Activated naive CD8-positive, alpha-beta T cell (primary cell): ENCODE measurements at regions not wholly inside any gene's neighbourhood (a gene's known extent, or its start where the extent isn't known, plus 50 kb on each side); places are given as distances from the start of the nearest gene placed in this dataset.
"Not testable (repeated sequence)": the region's sequence is repeated elsewhere in the genome, so short reads cannot be mapped to it uniquely, and the experiment has no call there.

ENCODE experiments used
- H3K27ac Mint-ChIP-seq: one replicate; pipeline ENCODE4 v1.8.0; 2021; ENCODE audit warnings: mixed read lengths
- H3K27me3 Mint-ChIP-seq: one replicate; pipeline ENCODE4 v1.8.0; 2021; ENCODE audit warnings: mixed read lengths
- H3K36me3 Mint-ChIP-seq: one replicate; pipeline ENCODE4 v1.8.0; 2021; ENCODE audit warnings: mixed read lengths
- H3K4me1 Mint-ChIP-seq: one replicate; pipeline ENCODE4 v1.8.0; 2021; ENCODE audit warnings: low read depth, mixed read lengths
- H3K4me3 Mint-ChIP-seq: one replicate; pipeline ENCODE4 v1.8.0; 2021; ENCODE audit warnings: mild to moderate bottlenecking, mixed read lengths
- H3K9me3 Mint-ChIP-seq: one replicate; pipeline ENCODE4 v1.8.0; 2021; ENCODE audit warnings: low read depth, mixed read lengths

- peaks cover 21% of the 10 kb centered on the region for H3K9me3 Mint-ChIP-seq
- H3K27me3 Mint-ChIP-seq: no peaks in the 10 kb centered on the region
- no peak overlapping the region for H3K4me3 Mint-ChIP-seq
- no peaks in the 10 kb centered on the region for H3K4me1 Mint-ChIP-seq
- H3K27ac Mint-ChIP-seq: no peak overlapping the region
- H3K36me3 Mint-ChIP-seq: no peaks in the 10 kb centered on the region
These were observed 491.6 kb upstream of the AADAT start for GRCh38 chr4:170581322-170581721.

- Mint-ChIP-seq H3K4me1 (no peaks in the 10 kb centered on the region), H3K27ac (no peak overlapping the region), H3K9me3 (peaks cover 21% of the 10 kb centered on the region), H3K27me3 (no peaks in the 10 kb centered on the region), H3K36me3 (no peaks in the 10 kb centered on the region), H3K4me3 (no peak overlapping the region)
These were observed 490.9 kb upstream of the AADAT start for GRCh38 chr4:170580651-170581050.

GRCh38 chr4:170538821-170539473, 449.2 kb upstream of the AADAT start:
- Mint-ChIP-seq H3K27ac (no peak overlapping the region), H3K36me3 (no peaks in the 10 kb centered on the region), H3K4me3 (no peak overlapping the region), H3K9me3 (peaks cover 12% of the 10 kb centered on the region), H3K4me1 (no peaks in the 10 kb centered on the region), H3K27me3 (no peaks in the 10 kb centered on the region)

- Mint-ChIP-seq H3K27ac (no peak overlapping the region), H3K4me3 (no peak overlapping the region), H3K9me3 (peaks cover 9% of the 10 kb centered on the region), H3K36me3 (no peaks in the 10 kb centered on the region), H3K27me3 (no peaks in the 10 kb centered on the region), H3K4me1 (no peaks in the 10 kb centered on the region)
These were observed 440.3 kb upstream of the AADAT start for GRCh38 chr4:170529748-170530722.

GRCh38 chr4:170526471-170526870, 436.7 kb upstream of the AADAT start:
- Mint-ChIP-seq H3K4me1 (no peaks in the 10 kb centered on the region), H3K9me3 (no peaks in the 10 kb centered on the region), H3K27me3 (no peaks in the 10 kb centered on the region), H3K4me3 (no peak overlapping the region), H3K36me3 (no peaks in the 10 kb centered on the region), H3K27ac (no peak overlapping the region)

- H3K27ac Mint-ChIP-seq: no peak overlapping the region
- no peaks in the 10 kb centered on the region for H3K27me3 Mint-ChIP-seq
- no peak overlapping the region for H3K4me3 Mint-ChIP-seq
- H3K36me3 Mint-ChIP-seq: no peaks in the 10 kb centered on the region
- no peaks in the 10 kb centered on the region for H3K4me1 Mint-ChIP-seq
- H3K9me3 Mint-ChIP-seq: no peaks in the 10 kb centered on the region
These were observed 432.7 kb upstream of the AADAT start for GRCh38 chr4:170522427-170522970.

GRCh38 chr4:170497689-170498088, 407.9 kb upstream of the AADAT start:
- Mint-ChIP-seq H3K27me3 (no peaks in the 10 kb centered on the region), H3K27ac (no peak overlapping the region), H3K9me3 (peaks cover 7% of the 10 kb centered on the region), H3K4me3 (peak overlapping the region; percentile 57), H3K36me3 (no peaks in the 10 kb centered on the region), H3K4me1 (no peaks in the 10 kb centered on the region)

- no peaks in the 10 kb centered on the region for H3K27me3 Mint-ChIP-seq
- no peaks in the 10 kb centered on the region for H3K36me3 Mint-ChIP-seq
- peak overlapping the region; percentile 57 for H3K4me3 Mint-ChIP-seq
- no peaks in the 10 kb centered on the region for H3K4me1 Mint-ChIP-seq
- H3K27ac Mint-ChIP-seq: no peak overlapping the region
- peaks cover 6% of the 10 kb centered on the region for H3K9me3 Mint-ChIP-seq
These were observed 407.4 kb upstream of the AADAT start for GRCh38 chr4:170497112-170497511.

GRCh38 chr4:170491981-170492380, 402.2 kb upstream of the AADAT start:
- peaks cover 3% of the 10 kb centered on the region for H3K9me3 Mint-ChIP-seq
- H3K4me1 Mint-ChIP-seq: no peaks in the 10 kb centered on the region
- no peak overlapping the region for H3K4me3 Mint-ChIP-seq
- H3K36me3 Mint-ChIP-seq: no peaks in the 10 kb centered on the region
- H3K27ac Mint-ChIP-seq: no peak overlapping the region
- H3K27me3 Mint-ChIP-seq: no peaks in the 10 kb centered on the region

GRCh38 chr4:170476351-170476750, 386.6 kb upstream of the AADAT start:
- Mint-ChIP-seq H3K4me1 (no peaks in the 10 kb centered on the region), H3K36me3 (no peaks in the 10 kb centered on the region), H3K9me3 (peaks cover 5% of the 10 kb centered on the region), H3K27me3 (no peaks in the 10 kb centered on the region), H3K27ac (no peak overlapping the region), H3K4me3 (no peak overlapping the region)

- Mint-ChIP-seq H3K27me3 (no peaks in the 10 kb centered on the region), H3K36me3 (no peaks in the 10 kb centered on the region), H3K4me3 (no peak overlapping the region), H3K9me3 (peaks cover 9% of the 10 kb centered on the region), H3K27ac (no peak overlapping the region), H3K4me1 (no peaks in the 10 kb centered on the region)
These were observed 375.7 kb upstream of the AADAT start for GRCh38 chr4:170465429-170465828.

- Mint-ChIP-seq H3K36me3 (no peaks in the 10 kb centered on the region), H3K27me3 (no peaks in the 10 kb centered on the region), H3K9me3 (peaks cover 9% of the 10 kb centered on the region), H3K4me3 (no peak overlapping the region), H3K4me1 (no peaks in the 10 kb centered on the region), H3K27ac (no peak overlapping the region)
These were observed 374.9 kb upstream of the AADAT start for GRCh38 chr4:170464614-170465197.

- Mint-ChIP-seq H3K36me3 (no peaks in the 10 kb centered on the region), H3K4me1 (no peaks in the 10 kb centered on the region), H3K9me3 (peaks cover 6% of the 10 kb centered on the region), H3K27ac (no peak overlapping the region), H3K4me3 (no peak overlapping the region), H3K27me3 (no peaks in the 10 kb centered on the region)
These were observed 357.0 kb upstream of the AADAT start for GRCh38 chr4:170446782-170447181.

GRCh38 chr4:170441146-170441545, 351.4 kb upstream of the AADAT start:
- not testable (repeated sequence) for H3K4me3 Mint-ChIP-seq, H3K4me1 Mint-ChIP-seq, H3K9me3 Mint-ChIP-seq, H3K27me3 Mint-ChIP-seq, H3K27ac Mint-ChIP-seq, H3K36me3 Mint-ChIP-seq

- H3K4me1 Mint-ChIP-seq: no peaks in the 10 kb centered on the region
- H3K9me3 Mint-ChIP-seq: peaks cover 4% of the 10 kb centered on the region
- no peak overlapping the region for H3K27ac Mint-ChIP-seq
- H3K27me3 Mint-ChIP-seq: no peaks in the 10 kb centered on the region
- H3K4me3 Mint-ChIP-seq: no peak overlapping the region
- H3K36me3 Mint-ChIP-seq: no peaks in the 10 kb centered on the region
These were observed 339.2 kb upstream of the AADAT start for GRCh38 chr4:170428929-170429328.
